Adrenal gland (tissue), 9 donors: ENCODE measurements at regions not wholly inside any gene's neighbourhood (a gene's known extent, or its start where the extent isn't known, plus 50 kb on each side); places are given as distances from the start of the nearest gene placed in this dataset.
"Not testable (repeated sequence)": the region's sequence is repeated elsewhere in the genome, so short reads cannot be mapped to it uniquely, and the experiment has no call there.

Experiments used
- DNase-seq, 7 donors: peaks; one replicate each; pipeline ENCODE4 v3.0.0-alpha.2; 2019 to 2020
- H3K27ac ChIP-seq, 5 donors: fragments of 200-600 bp; sonication (generic) in 4 of 5; 1 replicate in 3 of 5; 2 replicates in 2 of 5; pipeline versions ENCODE4 v1.5.1 to v1.8.0; 2016 to 2020; ENCODE audit warnings: mild to moderate bottlenecking in 1 of 5
- H3K27me3 ChIP-seq: fragments of 200-600 bp; 2 replicates; pipeline ENCODE4 v1.8.0; 2021
- H3K36me3 ChIP-seq, 2 donors: fragments of 200-600 bp; replicated peaks in 1 of 2; 1 replicate in 1 of 2; 2 replicates in 1 of 2; pipeline versions ENCODE4 v1.5.1 to v1.8.0; 2018 to 2022
- H3K4me1 ChIP-seq, 2 donors: fragments of 200-600 bp; replicated peaks in 1 of 2; 1 replicate in 1 of 2; 2 replicates in 1 of 2; pipeline versions ENCODE4 v1.5.1 to v1.8.0; 2018 to 2021
- H3K4me3 ChIP-seq, 4 donors: fragments of 200-600 bp; sonication (generic) in 3 of 4; one replicate each; pipeline ENCODE4 v1.5.1; 2016 to 2018
- H3K9me3 ChIP-seq, 3 donors: fragments of 200-600 bp; sonication (generic) in 1 of 3; replicated peaks in 1 of 3; 1 replicate in 2 of 3; 2 replicates in 1 of 3; pipeline versions ENCODE4 v1.5.1 to v1.8.0; 2016 to 2021
- CTCF ChIP-seq, 6 experiments: fragments of 450-650 bp in 4 of 6; fragments of 200-600 bp in 2 of 6; sonication (generic) in 1 of 6; IDR thresholded peaks; 1 replicate in 5 of 6; 2 replicates in 1 of 6; pipeline versions ENCODE4 v1.5.1 to v1.8.0; 2016 to 2021; ENCODE audit warnings: antibody characterized with exemption in 6 of 6, mild to moderate bottlenecking in 2 of 6, moderate library complexity in 1 of 6
- POLR2A ChIP-seq, 2 donors: fragments of 450-650 bp; IDR thresholded peaks; one replicate each; pipeline ENCODE4 v1.6.1; 2017; ENCODE audit warnings: antibody characterized with exemption in 2 of 2, mild to moderate bottlenecking in 2 of 2, moderate library complexity in 1 of 2
- WGBS, 4 donors: extraction: QIAGEN DNeasy Blood & Tissue Kit in 2 of 4; methylation state at CpG; one replicate each; pipeline versions ENCODE4 v1.1.5 to v1.1.7; 2013 to 2017; 5-methylcytosine and 5-hydroxymethylcytosine counted together
- intact Hi-C, 2 donors: fragments of 100-400 bp; cut with DNase I; formaldehyde crosslinking; loops; one replicate each; pipeline versions ENCODE4 v1.14.1 to v1.15.0; 2022 to 2023
- donor health status: healthy with polysubstance abuse.
- donor health status: Bipolar disorder and iron deficiency.
- donor health status: DM: yes; HTN: yes; CAD: no.
- donor health status: DM: no; HTN: no; CAD: no.
- donor health status: DM: no; HTN: no; CAD: no.

DNA sequence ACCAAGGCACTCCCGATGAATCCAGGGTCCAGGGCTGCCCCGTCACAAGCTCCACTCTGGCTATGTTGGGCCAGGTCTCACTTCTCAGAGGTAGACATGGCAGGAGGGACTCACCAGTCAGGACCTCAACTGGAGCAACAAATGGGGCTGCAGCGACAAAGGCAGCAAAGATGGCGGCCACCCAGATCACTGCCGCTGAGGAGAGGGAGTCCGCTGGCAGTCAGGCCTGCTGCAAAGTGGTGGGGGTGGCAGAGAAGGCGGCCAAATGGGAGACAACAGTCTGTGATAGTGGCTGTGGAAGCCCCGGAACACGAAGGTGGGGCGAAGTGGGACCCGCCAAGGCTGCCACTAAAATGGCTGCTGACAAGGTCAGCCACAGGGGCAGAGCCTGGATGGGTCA lies 143.3 kb upstream of the RADX start:
- WGBS, 4 donors: 83 to 100% (median 88%) methylated on average over 1 to 11 of the region's 11 CpGs

GRCh38 chrX:106479920-106480319 lies 131.9 kb upstream of the RADX start:
- 66 to 77% (median 69%) methylated on average over 2 to 3 of the region's 3 CpGs for WGBS, 4 donors
- intact Hi-C loops: no loop called here
- no peak overlapping the region for H3K27ac ChIP-seq

More for the DNA sequence above, 143.3 kb upstream of the RADX start:
- no peak for DNase-seq
- H3K27me3 ChIP-seq: peaks cover 32% of the 10 kb centered on the region
- H3K4me3 ChIP-seq: no peak overlapping the region
- H3K36me3 ChIP-seq: no peaks in the 10 kb centered on the region
- no peak overlapping the region for H3K27ac ChIP-seq
- intact Hi-C loops: no loop called here
- TF ChIP-seq CTCF (IDR thresholded peaks at IDR 0.05): no peak
- TF ChIP-seq POLR2A (IDR thresholded peaks at IDR 0.05): no peak
- no peaks in the 10 kb centered on the region for H3K4me1 ChIP-seq
- H3K9me3 ChIP-seq: no peaks in the 10 kb centered on the region

DNA sequence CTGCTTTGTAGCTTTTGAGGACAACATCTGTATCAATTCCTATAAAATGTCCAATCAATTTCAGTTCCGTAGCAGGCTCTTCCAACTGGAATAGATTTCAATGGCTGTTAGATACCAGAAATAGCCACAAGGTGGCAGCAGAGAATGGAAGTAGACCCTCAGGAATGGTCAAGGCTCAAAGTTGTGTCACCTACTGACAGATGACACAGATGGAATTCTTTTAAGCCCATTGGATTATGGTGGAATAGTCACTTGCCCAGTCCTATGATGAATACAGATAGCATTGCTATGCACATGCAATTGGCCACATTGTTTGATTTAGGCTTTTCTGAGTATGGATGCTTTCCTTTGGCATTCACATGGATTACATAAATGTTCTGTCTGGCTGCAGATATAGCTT lies 130.4 kb upstream of the RADX start:
- peak; percentile 30 to 73 (median 60) for DNase-seq
- Histone ChIP-seq H3K9me3 (no peaks in the 10 kb centered on the region), H3K4me3 (no peak overlapping the region), H3K27me3 (no peaks in the 10 kb centered on the region), H3K36me3 (no peaks in the 10 kb centered on the region), H3K4me1 (no peaks in the 10 kb centered on the region), H3K27ac (no peak overlapping the region)
- intact Hi-C loops: no loop called here
- TF ChIP-seq POLR2A (IDR thresholded peaks at IDR 0.05) (no peak), CTCF (IDR thresholded peaks at IDR 0.05) (peak; percentile 63 to 89 (median 80))
- 7 to 18% (median 13%) methylated on average over 1 of the region's 1 CpG for WGBS, 4 donors

More at GRCh38 chrX:106479920-106480319, 131.9 kb upstream of the RADX start:
- no peaks in the 10 kb centered on the region for H3K27me3 ChIP-seq
- no peaks in the 10 kb centered on the region for H3K9me3 ChIP-seq
- H3K36me3 ChIP-seq: no peaks in the 10 kb centered on the region
- TF ChIP-seq CTCF (IDR thresholded peaks at IDR 0.05) (no peak), POLR2A (IDR thresholded peaks at IDR 0.05) (no peak)
- no peak overlapping the region for H3K4me3 ChIP-seq
- no peak for DNase-seq
- no peaks in the 10 kb centered on the region for H3K4me1 ChIP-seq

- H3K4me3 ChIP-seq: peak overlapping the region in 1 of 4 donors; percentile 10
- 38 to 50% (median 46%) methylated on average over 5 of the region's 5 CpGs for WGBS, 4 donors
- intact Hi-C loops: no loop called here
- TF ChIP-seq POLR2A (IDR thresholded peaks at IDR 0.05): no peak
- no peaks in the 10 kb centered on the region for H3K27me3 ChIP-seq
- no peaks in the 10 kb centered on the region for H3K4me1 ChIP-seq
- H3K9me3 ChIP-seq: no peaks in the 10 kb centered on the region
- DNase-seq: no peak
- H3K27ac ChIP-seq: peak overlapping the region in 2 of 5 donors; percentile 22 to 31
- no peaks in the 10 kb centered on the region for H3K36me3 ChIP-seq
Observed at GRCh38 chrX:106484233-106484632, 127.5 kb upstream of the RADX start.

GRCh38 chrX:106493210-106493816 lies 118.5 kb upstream of the RADX start:
- intact Hi-C loops, DNase-seq, H3K27ac ChIP-seq, H3K4me3 ChIP-seq, H3K4me1 ChIP-seq, H3K9me3 ChIP-seq, H3K36me3 ChIP-seq: not testable (repeated sequence)
- H3K27me3 ChIP-seq: peaks cover 14% of the 10 kb centered on the region
- whole genome bisulfite sequencing, 4 donors: 24 to 33% (median 30%) methylated on average over 3 to 5 of the region's 5 CpGs
